IPS DF 4.7 (cell line): ENCODE measurements at regions not wholly inside any gene's neighbourhood (a gene's known extent, or its start where the extent isn't known, plus 50 kb on each side); places are given as distances from the start of the nearest gene placed in this dataset.

ENCODE experiments used
- DNase-seq: peaks from one replicate; pipeline ENCODE4 v3.0.0-alpha.2; 2013; ENCODE audit warnings: low spot score; ENCODE audit errors: extremely low read depth

DNA sequence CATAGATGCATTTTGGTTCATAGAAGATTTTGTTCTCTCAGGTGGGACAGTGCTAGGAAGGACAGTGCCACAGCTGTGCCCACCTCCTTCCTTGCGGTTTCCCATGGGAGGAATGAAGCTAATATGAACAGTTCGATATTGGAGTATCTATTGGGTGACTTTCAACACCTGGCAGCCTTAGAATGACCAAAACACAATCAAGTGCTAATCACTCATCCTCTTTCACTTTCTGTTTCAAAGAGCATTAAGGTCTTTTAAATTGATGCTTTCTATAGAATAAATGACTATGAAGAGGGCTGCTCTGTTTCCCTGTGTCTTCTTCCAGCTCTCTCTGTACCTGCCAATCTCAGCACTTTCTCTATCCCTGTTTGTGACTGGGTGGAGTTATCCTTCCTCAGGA is 784.0 kb downstream of the MRPL39 start:
- DNase-seq = no peak

DNA sequence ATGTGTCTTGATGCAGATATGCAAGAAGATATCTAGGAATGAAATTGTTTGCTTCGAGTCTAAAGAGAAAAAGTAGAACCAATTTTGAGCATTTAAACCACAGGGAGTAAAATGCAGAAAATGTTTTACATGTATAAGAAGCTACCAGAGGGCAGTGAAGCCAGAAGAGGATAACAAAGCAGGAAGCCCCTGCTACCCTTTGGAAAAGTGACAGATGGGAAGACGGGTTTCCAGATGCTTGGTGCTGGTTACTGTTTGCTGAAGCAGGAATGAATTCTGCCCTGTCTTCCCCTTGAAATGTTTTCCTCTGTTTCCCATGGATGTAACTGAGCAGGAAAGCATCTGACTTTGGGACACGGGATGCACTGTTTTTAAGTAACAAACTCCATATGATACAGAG is 822.2 kb downstream of the MRPL39 start:
- DNase-seq = no peak

DNA sequence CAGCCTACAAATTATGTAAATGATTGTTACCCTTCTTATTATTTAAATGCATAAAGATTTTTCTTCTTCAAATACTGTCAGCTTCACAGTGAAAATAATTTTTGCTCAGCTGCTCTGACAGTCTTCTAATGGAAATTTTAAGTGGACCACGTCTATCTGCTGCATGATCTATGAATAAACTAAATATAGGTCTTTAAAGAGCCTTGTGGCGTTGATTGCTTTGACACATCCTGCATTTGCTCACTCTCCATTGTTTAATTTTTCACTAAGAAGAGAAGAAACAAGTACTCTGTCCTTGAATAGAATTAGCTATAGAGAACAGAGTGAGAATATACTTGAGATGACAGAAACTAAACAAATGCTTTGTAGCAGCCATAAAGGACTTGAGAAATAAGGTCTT is 826.1 kb downstream of the MRPL39 start:
- no peak for DNase-seq

DNA sequence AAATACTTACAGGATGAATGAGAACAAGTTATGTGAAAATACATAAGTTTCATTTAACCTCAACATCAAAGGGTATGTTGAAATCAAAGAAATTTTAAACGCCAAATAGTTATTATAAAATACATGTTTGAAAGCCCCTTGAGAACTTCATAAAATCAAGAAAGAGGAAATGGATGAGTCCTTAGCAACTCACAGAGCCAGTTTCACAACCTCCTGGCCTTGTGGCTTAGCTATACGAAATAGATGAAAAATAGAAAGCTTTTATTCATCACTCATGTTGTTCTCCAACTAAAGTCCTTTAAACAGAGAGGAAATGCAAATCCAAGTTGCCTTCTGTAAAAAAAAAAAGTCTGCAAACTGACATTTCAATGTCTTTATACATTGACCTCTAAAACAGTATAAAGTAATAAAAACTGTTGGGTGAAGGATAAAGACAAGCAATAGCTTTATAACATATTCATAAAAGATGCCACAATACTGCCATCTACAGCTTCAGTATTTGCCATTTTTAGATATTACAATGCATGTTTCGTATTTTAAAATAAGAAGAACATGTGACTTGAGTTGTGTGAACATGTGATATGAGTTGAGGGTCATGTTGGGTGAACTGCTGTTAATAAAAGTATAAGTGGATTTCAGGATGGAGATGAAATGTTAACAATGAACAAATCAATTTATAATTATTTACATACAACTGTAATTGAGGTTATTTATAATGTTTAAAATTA is 847.8 kb downstream of the MRPL39 start:
- no peak for DNase-seq

DNA sequence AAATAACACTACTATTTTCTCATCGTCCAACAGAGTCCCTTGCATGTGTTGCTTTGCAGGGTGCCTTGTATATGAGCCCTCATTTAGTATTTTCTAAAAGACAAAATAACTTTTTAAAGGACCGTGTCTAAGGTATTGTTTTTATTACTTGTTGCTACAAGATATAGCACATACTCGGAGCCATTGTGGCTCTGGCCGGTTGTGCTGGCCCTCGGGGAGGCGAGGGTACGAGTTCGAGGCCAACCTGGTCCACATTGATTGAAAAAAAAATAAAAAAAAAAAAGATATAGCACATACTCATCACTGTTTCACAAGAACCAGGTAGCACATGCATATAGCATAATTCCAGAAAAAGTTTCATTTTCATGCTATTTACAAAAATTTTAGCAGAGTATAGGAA is 869.2 kb downstream of the MRPL39 start:
- no peak for DNase-seq

DNA sequence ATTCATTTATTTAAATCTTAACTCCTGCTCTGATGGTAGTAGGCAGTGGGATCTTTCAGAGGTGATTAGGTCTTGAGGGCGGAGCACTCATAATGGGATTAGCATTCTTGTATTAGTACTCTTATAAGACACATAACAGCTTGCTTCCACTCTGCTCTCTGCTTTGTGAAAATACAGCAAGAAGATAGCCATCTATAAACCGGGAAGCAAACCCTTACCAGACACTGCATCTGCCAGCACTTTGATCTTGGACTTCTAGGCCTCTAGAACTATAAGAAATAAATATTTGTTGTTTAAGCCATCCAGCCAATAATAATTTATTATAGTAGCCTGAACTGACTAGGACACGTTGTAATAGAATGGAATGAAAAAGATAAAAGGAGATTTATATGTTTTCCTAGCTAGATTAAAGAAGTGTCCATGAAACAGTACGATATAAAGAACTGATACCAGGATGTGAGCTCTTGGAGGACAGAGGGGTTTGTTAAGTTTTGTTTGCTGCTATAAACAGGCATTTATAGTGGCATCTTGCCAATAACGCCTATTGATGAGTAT is 869.9 kb downstream of the MRPL39 start:
- DNase-seq = no peak

DNA sequence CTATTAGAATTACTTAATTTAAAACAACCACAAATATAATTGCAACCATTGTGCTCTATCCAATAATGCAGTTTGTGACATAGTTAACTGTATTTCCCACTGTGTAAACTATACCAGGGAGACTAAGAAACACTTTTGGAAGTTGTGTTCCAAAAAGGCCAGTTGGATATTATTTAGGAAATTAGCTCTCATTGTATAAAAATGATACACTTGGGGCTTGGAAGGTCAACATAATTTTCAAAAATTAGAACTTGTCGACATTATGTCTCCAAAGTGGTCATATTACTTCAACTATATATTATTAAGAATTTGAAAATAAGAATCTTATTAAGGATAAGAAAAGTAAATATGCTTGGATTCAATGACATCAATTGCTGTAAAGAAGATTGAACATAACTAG is 876.6 kb downstream of the MRPL39 start:
- DNase-seq = no peak

DNA sequence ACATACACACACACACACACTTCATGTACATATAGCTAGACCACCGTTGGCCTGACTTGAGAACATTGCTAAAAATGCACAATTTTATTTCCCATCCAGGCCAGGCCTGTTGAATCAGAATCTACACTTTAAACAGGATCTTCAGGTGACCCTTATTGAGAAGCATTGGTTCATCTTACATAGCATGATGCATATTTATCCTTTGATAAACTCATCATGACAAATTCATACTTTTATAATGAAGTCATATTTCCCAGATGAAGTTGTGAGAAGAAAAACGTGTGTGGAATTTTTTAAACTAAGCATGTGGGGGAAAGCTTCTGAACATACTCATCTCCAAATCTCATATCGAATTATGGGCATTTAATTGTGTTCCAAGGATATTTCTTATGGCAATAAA is 877.7 kb downstream of the MRPL39 start:
- no peak for DNase-seq

DNA sequence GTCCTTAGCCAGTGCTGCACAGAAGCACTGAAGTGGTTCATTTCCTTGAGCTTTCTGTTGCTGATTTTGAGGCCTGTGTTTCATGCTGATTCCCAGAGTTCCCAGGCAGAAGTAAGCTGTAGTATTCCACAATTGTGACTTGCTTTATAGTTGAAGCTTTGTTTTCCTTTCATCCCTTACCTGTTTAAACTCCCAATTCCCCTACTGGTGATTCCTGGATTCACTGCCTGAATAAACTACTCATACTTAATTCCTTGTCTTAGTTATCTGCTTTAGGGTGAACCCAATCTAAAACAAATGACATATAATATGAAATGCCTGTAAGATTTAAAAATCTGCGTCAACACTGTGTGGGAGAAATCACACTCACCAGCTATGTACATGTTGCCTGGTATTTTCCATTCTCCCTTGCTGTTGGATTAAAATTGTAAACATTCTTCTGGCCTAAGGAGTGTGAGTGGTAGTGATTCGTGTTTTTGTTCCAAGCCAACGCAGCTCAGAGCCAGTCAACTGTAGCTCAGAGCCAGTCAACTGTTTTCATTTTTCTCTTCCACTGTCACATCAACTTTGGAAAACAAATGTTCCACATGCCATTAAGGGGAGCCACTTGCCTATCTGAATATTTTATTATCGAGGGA is 879.4 kb downstream of the MRPL39 start:
- DNase-seq = no peak

DNA sequence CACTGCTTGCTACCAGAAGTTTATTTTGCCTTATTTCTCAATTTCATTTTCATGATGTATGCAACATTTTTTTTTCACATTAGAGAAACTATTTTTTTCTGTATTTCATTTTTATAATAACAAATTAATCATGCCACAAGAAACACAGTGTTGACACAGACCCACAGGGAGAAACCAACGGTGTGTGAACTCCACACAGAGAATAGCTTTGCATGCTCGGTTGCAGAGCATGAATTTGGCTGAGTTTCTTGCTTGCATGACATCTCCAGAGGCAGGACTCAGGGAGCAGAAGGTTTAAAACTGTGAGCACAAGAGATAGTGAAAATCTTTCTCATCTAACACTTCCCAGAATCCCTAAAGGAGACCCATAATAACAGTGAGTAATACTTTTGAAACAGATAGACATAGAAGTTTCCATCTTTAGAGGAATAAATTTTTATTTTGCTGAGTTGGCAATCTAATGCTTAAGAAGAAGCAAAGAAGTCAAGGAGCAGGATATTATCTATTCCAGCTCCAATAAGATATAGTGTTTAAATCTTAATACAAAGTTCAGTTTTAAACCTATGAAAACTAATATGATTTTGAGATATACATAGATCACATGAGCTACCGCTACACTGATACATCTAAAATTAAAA is 890.9 kb downstream of the MRPL39 start:
- DNase-seq = no peak

DNA sequence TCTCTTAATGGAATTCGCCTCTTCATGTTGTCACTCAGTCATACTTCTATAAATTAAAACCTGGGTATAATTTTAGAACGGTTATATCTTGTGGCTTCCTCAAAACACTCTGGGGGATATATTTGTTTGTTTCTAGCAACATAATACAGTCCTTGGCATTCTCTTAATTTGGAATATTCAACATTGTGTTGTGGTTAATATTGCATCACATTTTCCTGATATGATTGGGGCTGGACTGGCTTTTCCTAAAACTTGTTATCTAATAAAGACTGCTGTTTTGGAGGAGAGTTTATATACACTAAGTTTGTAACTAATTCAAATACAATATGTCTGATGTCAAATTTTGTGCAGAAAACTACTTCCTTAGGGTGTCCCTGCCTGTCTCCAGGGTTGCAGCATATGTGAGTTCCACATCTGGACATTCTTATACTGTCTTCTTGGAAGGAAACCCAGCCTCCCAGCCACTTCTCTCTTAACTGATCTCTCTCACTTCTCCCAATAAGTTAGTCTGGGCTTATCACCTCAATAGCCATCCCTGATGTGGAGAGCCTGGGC is 892.6 kb downstream of the MRPL39 start:
- DNase-seq = no peak

DNA sequence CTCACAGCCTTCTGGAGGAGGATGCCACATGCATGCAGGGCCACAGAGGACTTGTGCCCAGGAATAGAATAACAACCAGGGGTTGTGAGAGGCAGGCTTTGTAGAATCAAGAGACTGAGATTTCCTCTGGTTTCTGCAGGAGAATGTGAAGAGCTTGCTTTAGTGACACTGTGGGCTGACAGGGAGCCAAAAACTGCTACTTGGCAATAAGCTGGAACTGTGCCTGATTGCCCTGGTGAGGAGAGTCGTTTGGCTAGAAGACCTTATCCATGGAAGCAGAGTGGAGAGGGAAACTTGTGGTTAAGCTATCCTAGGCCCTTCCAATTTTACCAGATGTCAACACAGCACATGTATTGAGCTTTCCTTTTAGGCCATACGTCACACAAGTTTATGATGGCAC is 902.1 kb downstream of the MRPL39 start:
- DNase-seq = no peak

DNA sequence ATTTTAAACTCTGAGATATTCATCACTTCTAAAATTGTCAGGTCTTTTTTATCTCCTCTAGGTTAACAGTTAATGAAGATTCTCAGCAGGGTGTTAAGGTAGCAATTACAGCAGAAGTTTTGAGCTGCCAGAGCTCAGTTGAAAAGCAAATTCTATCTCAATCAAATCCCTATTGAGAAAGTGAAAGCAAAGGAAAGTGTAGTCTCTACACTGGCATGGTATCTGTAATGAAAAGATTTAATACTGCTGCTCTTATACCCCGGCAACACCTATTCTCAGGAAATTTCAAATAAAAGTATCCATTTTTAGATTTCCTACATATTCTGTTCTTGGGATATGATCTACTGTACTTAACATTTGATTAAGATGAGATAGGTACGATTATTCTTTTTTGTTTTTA is 913.5 kb downstream of the MRPL39 start:
- no peak for DNase-seq

DNA sequence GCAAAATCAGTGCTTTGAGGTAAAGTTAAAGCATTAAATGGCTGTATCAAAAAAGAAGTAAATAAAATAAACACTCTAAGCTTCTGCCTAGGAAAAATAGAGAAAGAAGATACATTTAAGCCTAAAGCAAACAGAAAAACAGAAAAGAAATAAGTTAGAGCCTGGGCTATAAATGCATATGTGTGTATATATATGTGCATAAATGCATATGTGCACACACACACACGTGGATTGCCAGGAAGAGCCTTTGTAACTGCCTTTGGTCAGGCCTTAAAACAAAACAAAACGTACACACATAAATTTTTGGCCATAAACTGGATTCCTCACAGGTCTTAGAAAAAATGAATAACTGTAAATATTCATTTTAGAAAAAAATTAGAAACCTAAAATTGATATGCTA is 925.8 kb downstream of the MRPL39 start:
- DNase-seq = no peak

DNA sequence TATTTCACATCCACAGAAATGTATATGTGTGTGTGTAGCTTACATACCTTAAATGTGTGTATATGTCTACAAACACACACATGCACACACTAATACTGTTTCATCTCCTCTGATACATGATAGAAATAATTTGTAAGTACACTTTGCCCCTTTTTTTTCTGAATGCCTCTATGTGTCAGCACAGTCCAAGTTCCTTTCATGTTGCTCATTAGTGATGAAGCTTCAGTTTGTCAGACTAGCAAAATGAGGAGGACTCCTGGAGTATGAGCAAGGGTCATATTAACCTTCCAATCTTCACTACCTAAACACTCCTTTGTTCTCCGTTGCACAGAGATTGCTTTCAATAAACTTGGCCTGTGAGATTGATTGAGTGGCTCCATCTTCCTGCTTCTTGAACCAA is 935.4 kb downstream of the MRPL39 start:
- no peak for DNase-seq

DNA sequence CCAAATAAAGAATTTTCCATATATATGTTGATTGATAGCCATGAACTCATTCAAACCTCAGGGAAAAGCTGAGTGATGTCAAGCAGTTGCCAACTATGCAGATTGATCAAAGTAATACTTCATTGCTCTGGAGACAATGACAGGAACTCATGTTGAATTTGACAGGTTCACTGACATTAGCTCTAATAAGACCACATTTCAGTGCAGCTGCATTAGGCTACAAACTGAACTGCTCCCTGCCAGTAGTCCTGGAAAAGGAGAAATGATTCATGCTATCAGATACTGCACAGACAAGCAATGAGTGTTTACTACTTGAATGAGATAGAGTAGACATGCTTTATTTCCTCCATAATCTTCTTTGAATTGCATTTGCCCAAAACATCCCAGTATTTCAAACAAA is 948.4 kb downstream of the MRPL39 start:
- no peak for DNase-seq

DNA sequence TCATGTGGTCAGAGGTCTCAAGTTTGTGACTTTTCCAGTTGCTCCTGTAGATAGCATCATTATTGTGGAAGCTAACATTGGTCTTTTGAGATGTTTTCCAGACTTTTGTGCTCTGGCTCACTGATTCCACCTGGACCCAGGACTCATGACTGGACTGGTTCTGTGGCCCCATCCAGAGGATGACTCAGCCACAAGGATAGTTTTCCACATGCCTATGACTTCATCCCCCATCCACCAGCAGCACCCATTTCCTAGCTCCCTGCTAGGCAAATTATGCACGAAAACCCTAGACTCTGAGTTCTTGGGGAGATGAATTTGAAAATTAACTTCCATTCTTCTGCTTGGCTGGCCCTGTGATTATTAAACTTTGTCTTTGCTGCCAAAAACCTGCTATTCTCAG is 949.3 kb downstream of the MRPL39 start:
- DNase-seq = no peak

DNA sequence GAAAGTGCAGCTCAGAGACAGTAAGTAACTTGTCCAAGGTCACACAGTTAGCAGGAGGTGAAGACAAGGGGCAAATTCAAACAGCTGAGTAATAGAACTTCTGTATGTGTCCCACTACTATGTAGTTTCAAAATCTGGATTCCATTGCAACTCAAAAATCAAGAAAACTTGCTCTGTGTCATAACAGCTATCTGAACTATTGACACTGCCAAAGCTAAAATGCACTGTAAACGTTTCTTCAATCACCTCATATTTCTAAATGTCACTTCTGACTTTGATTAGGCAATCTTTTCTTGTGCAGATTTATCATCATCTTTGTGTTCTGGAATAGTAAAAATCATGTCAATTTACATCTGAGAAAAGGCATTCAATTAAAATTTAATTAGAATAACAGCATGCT is 957.6 kb downstream of the MRPL39 start:
- no peak for DNase-seq

DNA sequence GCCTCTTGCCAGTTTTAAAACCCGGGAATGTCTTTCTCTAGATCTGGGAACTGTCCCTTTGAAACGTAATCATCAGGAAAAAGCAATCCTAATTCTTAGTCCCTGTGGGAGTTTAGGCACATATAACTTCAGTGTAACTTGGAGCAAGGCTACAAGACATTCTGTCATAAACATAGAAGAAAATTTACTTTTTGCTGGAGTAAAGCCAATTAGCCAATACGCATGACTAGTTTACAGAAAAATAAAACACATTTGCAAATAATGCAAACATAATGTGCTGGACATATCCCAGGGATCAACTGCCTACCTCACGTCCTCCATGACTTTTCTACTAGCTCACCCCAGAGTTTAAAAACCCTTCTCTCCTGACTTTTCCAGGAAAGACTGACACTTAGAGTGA is 970.6 kb downstream of the MRPL39 start:
- DNase-seq = no peak

DNA sequence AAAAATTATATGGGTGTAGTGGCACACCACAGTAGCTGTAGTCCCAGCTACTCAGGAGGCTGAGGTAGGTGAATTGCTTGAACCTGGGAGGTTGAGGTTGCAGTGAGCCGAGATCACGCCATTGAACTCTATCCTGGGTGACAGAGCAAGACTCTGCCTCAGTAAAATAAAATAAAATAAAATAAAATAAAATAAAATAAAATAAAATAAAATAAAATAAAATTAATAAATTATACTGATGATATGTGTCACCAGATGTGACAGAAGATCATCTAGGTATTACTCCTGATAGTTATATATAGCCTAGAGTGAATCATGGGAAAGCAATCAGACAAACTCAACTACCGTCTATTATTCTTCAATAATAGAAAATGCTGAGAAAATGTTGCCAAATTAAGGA is 972.5 kb downstream of the MRPL39 start:
- DNase-seq = no peak

DNA sequence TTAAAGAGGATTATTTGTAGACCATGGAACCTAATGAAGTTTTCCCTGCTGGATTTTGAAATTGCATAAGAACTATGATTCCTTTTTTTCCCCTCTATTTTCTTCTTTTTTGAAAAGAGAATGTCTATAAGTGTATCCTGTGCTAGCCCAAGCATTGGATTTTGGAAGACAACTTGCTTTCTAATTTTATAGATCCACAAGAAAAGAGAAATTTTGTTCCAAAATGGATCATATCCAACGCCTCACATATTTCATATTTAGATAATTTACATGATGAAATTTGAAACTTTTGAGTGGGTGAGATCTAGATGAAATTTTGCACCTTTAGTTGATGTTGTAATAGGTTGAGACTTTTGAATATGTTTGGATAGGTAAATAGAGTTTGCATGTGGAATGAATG is 978.7 kb downstream of the MRPL39 start:
- no peak for DNase-seq

DNA sequence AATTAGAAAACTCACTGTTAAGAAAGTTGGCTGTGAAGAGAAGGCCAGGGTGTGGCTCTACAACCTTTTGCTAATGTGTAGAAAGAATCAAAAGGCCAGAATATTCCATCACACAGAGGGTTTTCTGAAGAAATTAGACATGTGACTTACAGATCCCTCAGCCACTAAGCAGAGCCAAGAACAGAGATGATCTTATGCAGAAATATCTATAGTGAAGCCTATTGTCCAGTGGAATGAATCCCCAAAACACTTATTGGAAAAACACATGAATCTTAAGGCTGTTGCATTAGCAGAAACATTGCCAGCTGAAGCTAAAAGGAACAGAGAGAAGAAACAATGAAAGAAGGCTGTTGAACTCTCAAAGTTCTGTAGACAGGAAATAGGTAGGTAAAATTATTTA is 979.2 kb downstream of the MRPL39 start:
- no peak for DNase-seq
